ENCODE measurements at regions not wholly inside any gene's neighbourhood (a gene's known extent, or its start where the extent isn't known, plus 50 kb on each side); places are given as distances from the start of the nearest gene placed in this dataset.

GRCh38 chr18:14936313-14936712 is 188.3 kb downstream of the ANKRD30B start:
- TF ChIP-seq, protein P1, sequence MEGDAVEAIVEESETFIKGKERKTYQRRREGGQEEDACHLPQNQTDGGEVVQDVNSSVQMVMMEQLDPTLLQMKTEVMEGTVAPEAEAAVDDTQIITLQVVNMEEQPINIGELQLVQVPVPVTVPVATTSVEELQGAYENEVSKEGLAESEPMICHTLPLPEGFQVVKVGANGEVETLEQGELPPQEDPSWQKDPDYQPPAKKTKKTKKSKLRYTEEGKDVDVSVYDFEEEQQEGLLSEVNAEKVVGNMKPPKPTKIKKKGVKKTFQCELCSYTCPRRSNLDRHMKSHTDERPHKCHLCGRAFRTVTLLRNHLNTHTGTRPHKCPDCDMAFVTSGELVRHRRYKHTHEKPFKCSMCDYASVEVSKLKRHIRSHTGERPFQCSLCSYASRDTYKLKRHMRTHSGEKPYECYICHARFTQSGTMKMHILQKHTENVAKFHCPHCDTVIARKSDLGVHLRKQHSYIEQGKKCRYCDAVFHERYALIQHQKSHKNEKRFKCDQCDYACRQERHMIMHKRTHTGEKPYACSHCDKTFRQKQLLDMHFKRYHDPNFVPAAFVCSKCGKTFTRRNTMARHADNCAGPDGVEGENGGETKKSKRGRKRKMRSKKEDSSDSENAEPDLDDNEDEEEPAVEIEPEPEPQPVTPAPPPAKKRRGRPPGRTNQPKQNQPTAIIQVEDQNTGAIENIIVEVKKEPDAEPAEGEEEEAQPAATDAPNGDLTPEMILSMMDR (IDR thresholded peaks at IDR 0.05): no peak
- TF ChIP-seq ZFX (IDR thresholded peaks at IDR 0.05; ENCODE audit: borderline replicate concordance): no peak
